Gastrocnemius medialis (tissue), 4 donors: ENCODE measurements at regions not wholly inside any gene's neighbourhood (a gene's known extent, or its start where the extent isn't known, plus 50 kb on each side); places are given as distances from the start of the nearest gene placed in this dataset.

ENCODE experiments used
- ATAC-seq, 2 donors: fragments of 150-250 bp; one replicate each; pipeline ENCODE4 v1.9.1; 2016
- DNase-seq, 2 donors: peaks; one replicate each; pipeline ENCODE4 v3.0.0-alpha.2; 2019
- H3K27ac ChIP-seq, 4 donors: fragments of 200-600 bp; sonication (generic); 1 replicate in 1 of 4; 2 replicates in 3 of 4; pipeline ENCODE4 v1.5.1; 2016 to 2018; ENCODE audit warnings: mild to moderate bottlenecking in 2 of 4, moderate library complexity in 1 of 4
- H3K27me3 ChIP-seq, 3 donors: fragments of 200-600 bp; sonication (generic) in 2 of 3; 1 replicate in 1 of 3; 2 replicates in 2 of 3; pipeline versions ENCODE4 v1.5.1 to v1.6.0; 2016 to 2019; ENCODE audit warnings: mild to moderate bottlenecking in 1 of 3, moderate library complexity in 1 of 3
- H3K36me3 ChIP-seq, 2 donors: fragments of 200-600 bp; sonication (generic) in 1 of 2; one replicate each; pipeline ENCODE4 v1.5.1; 2017 to 2018
- H3K4me1 ChIP-seq, 2 donors: fragments of 200-600 bp; sonication (generic) in 1 of 2; one replicate each; pipeline ENCODE4 v1.5.1; 2016 to 2017; ENCODE audit warnings: mild to moderate bottlenecking in 2 of 2
- H3K4me3 ChIP-seq, 4 donors: fragments of 200-600 bp; sonication (generic) in 3 of 4; 1 replicate in 1 of 4; 2 replicates in 3 of 4; pipeline ENCODE4 v1.5.1; 2016 to 2019; ENCODE audit warnings: mild to moderate bottlenecking in 2 of 4
- H3K9me3 ChIP-seq, 3 donors: fragments of 200-600 bp; sonication (generic) in 2 of 3; 1 replicate in 1 of 3; 2 replicates in 2 of 3; pipeline ENCODE4 v1.5.1; 2016 to 2019
- CTCF ChIP-seq, 5 experiments: fragments of 450-650 bp in 3 of 5; fragments of 200-600 bp in 2 of 5; sonication (generic) in 2 of 5; IDR thresholded peaks in 4 of 5; conservative IDR thresholded peaks in 1 of 5; 1 replicate in 4 of 5; 2 replicates in 1 of 5; pipeline ENCODE4 v1.5.1; 2016 to 2019; ENCODE audit warnings: antibody characterized with exemption in 5 of 5, mild to moderate bottlenecking in 3 of 5, moderate library complexity in 3 of 5
- POLR2A ChIP-seq, 2 donors: fragments of 450-650 bp; IDR thresholded peaks; one replicate each; pipeline ENCODE4 v1.6.1; 2017; ENCODE audit warnings: antibody characterized with exemption in 2 of 2, mild to moderate bottlenecking in 2 of 2, moderate library complexity in 2 of 2
- in situ Hi-C, 4 donors: fragments of 200-750 bp; cut with MboI; loops; one replicate each; pipeline versions ENCODE4 v1.15.0 to v1.8.0; 2017; ENCODE audit warnings: low sequenced_read_pairs in 4 of 4
- intact Hi-C: fragments of 100-400 bp; cut with DNase I; formaldehyde crosslinking; loops from one replicate; pipeline ENCODE4 v1.15.1; 2023; ENCODE audit warnings: low total_unique reads

- H3K36me3 ChIP-seq = no peaks in the 10 kb centered on the region
- no peak overlapping the region for H3K4me3 ChIP-seq
- H3K27ac ChIP-seq = no peak overlapping the region
- intact Hi-C loops = no loop called here
- no peak for TF ChIP-seq CTCF (IDR thresholded peaks at IDR 0.05 in 4 of 5, conservative IDR thresholded peaks at IDR 0.05 in 1 of 5)
- H3K4me1 ChIP-seq = no peaks in the 10 kb centered on the region
- no peaks in the 10 kb centered on the region for H3K27me3 ChIP-seq
- ATAC-seq (no peak), DNase-seq (no peak)
- in situ Hi-C loops = no loop called here
- H3K9me3 ChIP-seq = no peaks in the 10 kb centered on the region
Observed at GRCh38 chr5:17440766-17441165, 57.3 kb upstream of the TAF11L2 start.

- TF ChIP-seq POLR2A (IDR thresholded peaks at IDR 0.05) (no peak), CTCF (IDR thresholded peaks at IDR 0.05 in 4 of 5, conservative IDR thresholded peaks at IDR 0.05 in 1 of 5) (no peak)
- no peak overlapping the region for H3K4me3 ChIP-seq
- intact Hi-C loops = no loop called here
- no peaks in the 10 kb centered on the region for H3K4me1 ChIP-seq
- no peaks in the 10 kb centered on the region for H3K36me3 ChIP-seq
- DNase-seq = no peak
- no peaks in the 10 kb centered on the region for H3K27me3 ChIP-seq
- ATAC-seq = no peak
- no peaks in the 10 kb centered on the region for H3K9me3 ChIP-seq
- H3K27ac ChIP-seq = no peak overlapping the region
- in situ Hi-C loops = no loop called here
Observed at GRCh38 chr5:17441351-17441750, 56.7 kb upstream of the TAF11L2 start.

GRCh38 chr5:17443333-17444130 lies 54.5 kb upstream of the TAF11L2 start:
- H3K27ac ChIP-seq = no peak overlapping the region
- intact Hi-C loops = no loop called here
- H3K27me3 ChIP-seq = no peaks in the 10 kb centered on the region
- no peak for ATAC-seq
- in situ Hi-C loops = no loop called here
- TF ChIP-seq POLR2A (IDR thresholded peaks at IDR 0.05) (no peak), CTCF (IDR thresholded peaks at IDR 0.05 in 4 of 5, conservative IDR thresholded peaks at IDR 0.05 in 1 of 5) (no peak)
- H3K9me3 ChIP-seq = no peaks in the 10 kb centered on the region
- no peaks in the 10 kb centered on the region for H3K36me3 ChIP-seq
- H3K4me3 ChIP-seq = no peak overlapping the region
- H3K4me1 ChIP-seq = no peaks in the 10 kb centered on the region
- no peak for DNase-seq

- intact Hi-C loops (no loop called here), in situ Hi-C loops (no loop called here)
- DNase-seq (no peak), ATAC-seq (no peak)
- Histone ChIP-seq H3K27me3 (no peaks in the 10 kb centered on the region), H3K4me1 (no peaks in the 10 kb centered on the region), H3K9me3 (no peaks in the 10 kb centered on the region), H3K4me3 (no peak overlapping the region), H3K27ac (no peak overlapping the region), H3K36me3 (no peaks in the 10 kb centered on the region)
- TF ChIP-seq CTCF (IDR thresholded peaks at IDR 0.05 in 4 of 5, conservative IDR thresholded peaks at IDR 0.05 in 1 of 5) (no peak), POLR2A (IDR thresholded peaks at IDR 0.05) (no peak)
Observed at GRCh38 chr5:17444496-17444895, 53.5 kb upstream of the TAF11L2 start.

- no peak for ATAC-seq
Observed at GRCh38 chr5:17445185-17445584, 52.8 kb upstream of the TAF11L2 start.

More at GRCh38 chr5:17445185-17445584, 52.8 kb upstream of the TAF11L2 start:
- H3K9me3 ChIP-seq = no peaks in the 10 kb centered on the region
- TF ChIP-seq POLR2A (IDR thresholded peaks at IDR 0.05) (no peak), CTCF (IDR thresholded peaks at IDR 0.05 in 4 of 5, conservative IDR thresholded peaks at IDR 0.05 in 1 of 5) (no peak)
- H3K4me3 ChIP-seq = no peak overlapping the region
- no peaks in the 10 kb centered on the region for H3K36me3 ChIP-seq
- intact Hi-C loops = no loop called here
- no peak overlapping the region for H3K27ac ChIP-seq
- H3K4me1 ChIP-seq = no peaks in the 10 kb centered on the region
- in situ Hi-C loops = no loop called here
- no peak for DNase-seq
- no peaks in the 10 kb centered on the region for H3K27me3 ChIP-seq
